ENCODE measurements at regions not wholly inside any gene's neighbourhood (a gene's known extent, or its start where the extent isn't known, plus 50 kb on each side); places are given as distances from the start of the nearest gene placed in this dataset.

GRCh38 chr7:114821030-114821900, 100.6 kb upstream of the MDFIC start:
- SMC1A ChIA-PET (ENCODE audit: uncharacterized antibody, unreplicated experiment): interaction anchor here (0.6 to 1.8 kb wide), 4 partner anchors 22 to 63 kb away, joined by 3 to 5 read pairs (median 3); no protein-coding TSS in a partner anchor
- no peak for TF ChIP-seq ATF3 (IDR thresholded peaks at IDR 0.05; ENCODE audit: borderline replicate concordance, extremely low read depth, low read depth, low read length)
- no peak for TF ChIP-seq YY1 (IDR thresholded peaks at IDR 0.05; ENCODE audit: low read depth, low read length)
- no peak for TF ChIP-seq HSF1 (IDR thresholded peaks at IDR 0.05; ENCODE audit: low read depth, low read length)
- no peak for TF ChIP-seq ZBTB11 (CRISPR knock-in tag; IDR thresholded peaks at IDR 0.05)
- no peak for TF ChIP-seq ASH2L (IDR thresholded peaks at IDR 0.05; ENCODE audit: borderline replicate concordance, low read depth)
- TF ChIP-seq NFYA (IDR thresholded peaks at IDR 0.05; ENCODE audit: borderline replicate concordance, low read depth, low read length): no peak
- no peak for TF ChIP-seq HDGF (IDR thresholded peaks at IDR 0.05)
- no peak overlapping the region for H3K9ac ChIP-seq (ENCODE audit: control insufficient read depth, insufficient read depth, low read length)
- no peaks in the 10 kb centered on the region for H4K20me1 ChIP-seq (ENCODE audit: control insufficient read depth, insufficient read depth)
- no peaks in the 10 kb centered on the region for H3K27me3 ChIP-seq (replicated peaks in 1 of 2; ENCODE audit: control insufficient read depth in 2 of 2, insufficient read depth in 2 of 2, low read length in 1 of 2)
- H3K9me3 ChIP-seq (replicated peaks; ENCODE audit: control insufficient read depth, insufficient read depth, low read length): no peaks in the 10 kb centered on the region; the same call in 1 of the 3 replicates
- POLR2A ChIA-PET: interaction anchor here (1.1 kb wide), 1 partner anchor 27 kb away, joined by 3 read pairs; no protein-coding TSS in a partner anchor
- H2AFZ ChIP-seq (ENCODE audit: control insufficient read depth, low read depth, low read length): no peak overlapping the region
- no TSS peak for BruUV-seq (replicated peaks)
- no peak overlapping the region for H3K27ac ChIP-seq (ENCODE audit: control insufficient read depth, insufficient read depth)
- ATAC-seq (no peak), FAIRE-seq (no peak), DNase-seq (ENCODE audit: low read depth, low spot score) (no peak)
- intact Hi-C loops (cut with micrococcal nuclease; ENCODE audit: unreplicated experiment): no loop called here
- 83% methylated on average over 6 of the region's 6 CpGs for WGBS (ENCODE audit: insufficient coverage, insufficient replicate concordance, low lambda C conversion rate, missing lambda C conversion rate)
- in situ Hi-C loops (cut with MboI): no loop called here
- CTCF ChIA-PET: interaction anchor here (2.1 kb wide), 1 partner anchor 44 kb away, joined by 7 read pairs; no protein-coding TSS in a partner anchor
- no peaks in the 10 kb centered on the region for H3K36me3 ChIP-seq (ENCODE audit: control insufficient read depth in 2 of 2, insufficient read depth in 2 of 2, low read length in 1 of 2)
- RAD21 ChIA-PET (ENCODE audit: unreplicated experiment): interaction anchor here (1.0 kb wide), 1 partner anchor 12 kb away, joined by 6 read pairs; no protein-coding TSS in a partner anchor
- H3K4me2 ChIP-seq (ENCODE audit: control insufficient read depth, insufficient read depth): no peak overlapping the region
- no peak overlapping the region for H3K4me3 ChIP-seq
- no peaks in the 10 kb centered on the region for H3K4me1 ChIP-seq (ENCODE audit: control insufficient read depth, insufficient read depth, low read length)
- no peaks in the 10 kb centered on the region for H3K79me2 ChIP-seq (ENCODE audit: control insufficient read depth, insufficient read depth, low read length)

All from GM12878 (cell line).